ENCODE measurements at regions not wholly inside any gene's neighbourhood (a gene's known extent, or its start where the extent isn't known, plus 50 kb on each side); places are given as distances from the start of the nearest gene placed in this dataset.
A peak's percentile ranks its signal among the peaks of the same experiment; 100 is the strongest.

DNA sequence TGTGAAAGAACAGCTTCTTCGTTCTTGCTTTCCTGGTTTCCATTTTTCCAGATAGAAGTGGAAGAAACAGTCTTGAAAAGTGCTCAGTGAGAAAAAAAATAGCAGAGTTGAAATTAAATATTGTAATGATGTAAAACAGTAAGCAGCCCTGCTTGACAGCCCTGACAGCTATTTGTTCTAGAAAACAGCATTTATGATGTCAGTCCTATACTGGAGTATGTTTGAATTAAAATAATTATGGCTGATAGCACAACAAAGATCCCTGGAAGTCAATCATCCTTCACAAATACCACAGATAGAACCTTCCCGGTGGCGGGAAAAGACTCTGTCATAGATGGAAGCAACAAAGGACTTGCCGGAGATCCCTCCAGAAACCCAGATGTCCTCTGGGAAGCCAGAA, 298.0 kb upstream of the TNRC6C start:
- no peak for DNase-seq (ENCODE audit: low read depth in 2 of 2, low spot score in 1 of 2)

DNA sequence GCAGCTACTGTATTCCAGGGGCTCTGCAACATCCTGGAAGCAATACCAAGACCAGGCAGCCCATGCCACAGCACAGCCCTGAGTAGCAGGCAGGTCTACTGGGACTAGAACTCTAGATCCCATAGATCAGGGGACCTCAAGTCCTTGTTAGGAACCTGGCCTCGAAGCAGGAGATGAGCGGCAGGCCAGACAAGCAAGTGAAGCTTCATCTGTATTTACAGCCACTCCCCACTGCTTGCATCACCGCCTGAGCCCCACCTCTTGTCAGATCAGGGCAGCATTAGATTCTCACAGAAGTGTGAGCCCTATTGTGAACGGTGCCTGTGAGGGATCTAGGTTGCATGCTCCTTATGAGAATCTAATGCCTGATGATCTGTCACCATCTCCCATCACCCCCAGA, 295.7 kb upstream of the TNRC6C start:
- no peak for DNase-seq (ENCODE audit: low read depth in 2 of 2, low spot score in 1 of 2)

DNA sequence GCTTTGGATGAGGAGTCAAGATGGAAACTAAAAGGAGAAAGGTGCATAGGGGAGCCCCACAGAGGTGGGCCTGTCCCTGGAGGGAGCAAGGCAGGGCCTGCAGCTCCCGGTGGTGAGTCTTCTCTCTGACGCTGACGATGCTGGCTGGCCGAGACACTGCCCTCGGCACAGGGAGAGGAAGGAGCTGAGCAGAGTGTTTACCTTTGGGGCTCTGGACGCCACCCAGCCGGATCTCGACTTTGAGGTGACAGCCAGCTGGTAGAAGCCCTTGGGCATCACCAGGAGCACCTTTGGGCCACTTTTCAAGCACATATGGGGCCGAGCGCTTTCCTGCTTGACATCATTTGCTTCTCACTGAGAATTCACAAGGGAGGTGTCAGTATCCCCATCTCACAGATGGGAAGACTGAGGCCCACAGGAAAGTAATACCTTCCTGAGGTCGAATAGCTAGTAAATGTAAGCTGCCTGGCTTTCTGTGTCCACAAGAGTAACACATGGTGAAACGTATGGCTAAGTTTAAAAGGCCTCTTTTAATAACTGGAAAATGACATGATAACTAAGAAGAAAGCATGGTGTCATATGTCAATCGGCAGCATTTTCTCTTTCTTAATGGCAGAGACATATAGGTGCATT, 294.3 kb upstream of the TNRC6C start:
- DNase-seq (ENCODE audit: low read depth in 2 of 2, low spot score in 1 of 2) = no peak

DNA sequence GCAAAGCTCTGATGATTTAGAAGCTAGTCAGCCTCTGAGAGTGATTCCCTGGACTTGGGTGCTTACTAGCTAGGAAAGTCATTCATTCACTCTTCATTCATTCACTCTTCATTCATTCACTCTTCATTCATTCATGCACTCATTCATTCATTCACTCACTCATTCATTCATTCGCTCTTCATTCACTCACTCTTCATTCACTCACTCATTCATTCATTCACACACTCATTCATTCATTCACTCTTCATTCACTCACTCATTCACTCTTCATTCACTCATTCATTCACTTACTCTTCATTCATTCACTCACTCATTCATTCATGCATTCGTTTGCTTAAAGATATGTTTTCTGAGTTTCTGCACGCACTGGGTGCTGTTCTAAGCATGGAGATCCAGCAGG, 292.7 kb upstream of the TNRC6C start:
- DNase-seq (ENCODE audit: low read depth in 2 of 2, low spot score in 1 of 2) = no peak

DNA sequence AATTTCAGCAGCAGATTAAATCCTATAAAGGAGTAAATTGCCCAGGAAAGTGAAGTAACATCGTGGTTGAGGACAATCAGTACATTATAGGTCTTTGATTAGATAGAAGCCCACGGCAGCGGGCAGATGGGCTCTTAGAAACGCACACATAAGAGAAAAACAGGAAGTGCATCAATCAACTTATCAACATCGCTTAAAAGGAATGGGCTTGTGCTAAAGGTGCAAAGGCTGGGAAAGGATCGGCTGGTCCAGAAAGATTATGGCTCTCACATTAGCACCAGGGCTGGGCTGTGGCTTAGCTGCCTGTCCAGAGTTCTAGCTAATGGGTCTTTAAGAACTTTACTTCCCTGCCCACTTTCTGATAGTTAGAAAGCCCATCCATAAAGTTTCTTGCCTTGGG, 292.0 kb upstream of the TNRC6C start:
- DNase-seq (ENCODE audit: low read depth in 2 of 2, low spot score in 1 of 2) = no peak

DNA sequence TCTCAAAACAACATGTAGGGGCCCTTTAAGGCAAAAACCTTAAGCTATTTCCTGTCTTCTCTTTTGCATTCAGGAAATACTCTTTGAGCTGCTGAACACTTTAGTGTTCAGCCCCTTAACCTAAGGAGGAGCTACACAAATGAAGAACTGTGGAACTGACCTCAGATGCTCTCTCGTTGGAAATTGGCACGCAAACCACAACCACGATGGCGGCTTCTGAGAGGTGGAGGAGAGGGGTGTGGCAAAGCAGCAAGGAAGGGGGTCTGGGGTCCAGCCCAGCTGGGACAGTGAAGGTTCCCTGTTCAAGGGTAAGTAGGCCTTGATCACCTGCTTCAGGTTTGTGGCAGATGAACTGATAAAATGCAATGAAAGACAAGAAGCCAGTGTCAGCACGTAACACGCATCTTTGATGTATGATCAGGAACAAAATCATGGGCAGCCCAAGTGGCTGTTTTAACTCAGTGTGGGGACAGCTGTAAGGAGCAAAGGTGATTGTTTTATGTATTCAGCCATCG, 291.6 kb upstream of the TNRC6C start:
- DNase-seq (ENCODE audit: low read depth in 2 of 2, low spot score in 1 of 2) = peak in 1 of 2 donors; percentile 7

DNA sequence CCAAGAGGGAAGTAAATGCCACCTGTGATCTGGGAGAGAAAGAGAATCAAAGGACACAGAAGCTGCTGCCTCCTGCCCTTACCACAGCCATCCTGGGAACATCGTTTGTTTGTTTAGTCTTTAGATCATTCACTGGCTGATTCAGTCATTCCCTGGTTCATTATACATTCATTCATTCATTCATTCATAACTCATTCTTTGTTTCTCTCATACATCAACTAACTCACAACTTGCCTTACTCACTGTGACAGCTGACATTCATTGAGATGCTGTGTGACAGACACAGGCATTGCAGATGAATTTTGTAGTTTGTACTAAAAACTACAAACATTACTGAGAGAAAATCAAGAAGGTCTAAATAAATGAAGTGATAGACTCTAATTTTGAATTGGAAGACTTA, 291.0 kb upstream of the TNRC6C start:
- no peak for DNase-seq (ENCODE audit: low read depth in 2 of 2, low spot score in 1 of 2)

DNA sequence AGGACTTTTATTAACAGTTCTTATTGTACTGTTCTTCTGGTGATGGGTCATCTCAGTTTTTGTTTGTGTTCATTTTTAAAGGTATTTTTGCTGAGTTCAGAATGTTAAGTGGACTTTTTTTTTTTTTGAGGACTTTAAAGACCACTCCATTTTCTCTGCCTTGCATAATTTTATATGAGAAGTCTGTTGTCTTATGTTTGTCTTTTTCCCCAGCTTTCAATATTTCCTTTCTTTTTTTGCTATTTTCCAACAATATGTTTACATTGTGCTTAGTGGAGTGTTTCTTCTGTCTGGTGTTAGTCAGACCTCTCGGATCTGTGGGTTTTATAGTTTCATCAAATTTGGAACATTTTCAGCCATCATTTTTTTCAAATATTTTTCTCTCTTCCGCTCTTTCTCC, 290.0 kb upstream of the TNRC6C start:
- no peak for DNase-seq (ENCODE audit: low read depth in 2 of 2, low spot score in 1 of 2)

DNA sequence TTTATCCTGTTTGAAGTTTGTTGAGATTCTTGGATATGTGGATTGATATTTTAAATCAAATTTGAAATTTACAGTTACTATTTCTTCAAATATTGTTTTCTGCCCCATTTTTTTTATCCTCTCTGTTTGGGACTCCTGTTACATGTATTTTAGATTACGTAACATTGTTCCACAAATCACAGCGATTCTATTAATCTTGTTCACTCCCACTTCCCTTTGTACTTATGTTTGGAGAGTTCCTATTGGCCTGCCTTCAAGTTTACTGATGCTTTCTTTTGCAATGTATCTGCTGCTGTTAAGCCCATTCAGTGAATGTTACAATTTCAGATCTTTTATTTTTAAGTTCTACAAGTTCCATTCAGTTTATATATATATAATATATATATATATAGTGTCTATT, 288.3 kb upstream of the TNRC6C start:
- no peak for DNase-seq (ENCODE audit: low read depth in 2 of 2, low spot score in 1 of 2)

DNA sequence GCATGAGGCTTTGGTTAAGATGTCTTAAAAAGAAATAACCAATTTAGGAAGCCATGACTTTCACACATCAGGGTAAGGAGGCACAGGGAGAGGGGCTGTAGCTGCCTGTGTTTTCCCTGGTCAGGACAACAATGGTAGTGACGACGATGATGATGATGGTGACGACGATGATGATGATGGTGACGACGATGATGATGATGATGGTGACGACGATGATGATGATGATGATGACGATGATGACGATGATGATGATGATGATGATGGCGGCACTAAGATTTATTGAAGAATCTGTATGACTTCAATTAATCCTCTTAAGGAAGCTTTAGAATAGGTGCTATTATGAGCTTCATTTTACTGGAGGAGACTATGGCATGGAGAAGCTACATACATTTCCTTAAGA, 284.1 kb upstream of the TNRC6C start:
- no peak for DNase-seq (ENCODE audit: low read depth in 2 of 2, low spot score in 1 of 2)

DNA sequence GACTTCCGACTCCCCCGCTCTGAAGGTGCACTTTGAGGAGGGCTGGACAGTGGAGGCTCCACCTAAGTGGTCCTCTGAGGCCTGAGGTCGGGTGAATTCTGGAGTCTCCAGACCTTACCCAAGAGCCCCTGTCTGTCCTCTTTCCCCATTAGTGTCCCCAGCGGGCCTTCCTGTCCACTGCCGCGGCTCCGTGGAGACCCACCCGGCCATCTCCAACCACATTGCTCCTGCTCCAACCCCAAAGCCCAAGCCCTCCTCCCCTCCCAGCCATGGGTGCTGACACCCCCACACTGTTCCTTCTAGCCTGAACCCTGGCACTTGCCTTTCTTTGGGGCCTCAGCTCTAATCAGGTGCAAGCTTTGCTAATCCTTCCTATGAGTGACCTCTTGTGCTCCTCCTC, 283.1 kb upstream of the TNRC6C start:
- no peak for DNase-seq (ENCODE audit: low read depth in 2 of 2, low spot score in 1 of 2)

DNA sequence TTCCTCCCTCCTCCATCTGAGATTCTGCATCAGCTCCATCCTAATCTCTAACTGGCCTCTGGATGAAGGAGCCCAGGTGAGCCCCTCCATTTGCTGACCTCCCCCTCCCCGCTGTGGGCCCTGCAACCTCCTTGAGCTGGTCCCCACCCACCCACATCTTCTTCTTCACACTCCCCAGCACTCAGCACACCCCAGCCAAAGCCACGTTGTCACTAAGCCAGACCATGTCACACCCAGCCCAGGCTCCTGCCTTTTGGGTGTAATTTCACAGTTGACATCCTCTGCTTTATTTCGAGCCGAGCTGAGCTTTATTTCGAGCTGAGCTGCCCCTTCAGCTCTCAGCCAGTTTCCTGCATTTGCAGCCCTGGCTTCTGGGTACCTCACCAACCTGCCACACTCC, 282.7 kb upstream of the TNRC6C start:
- no peak for DNase-seq (ENCODE audit: low read depth in 2 of 2, low spot score in 1 of 2)

DNA sequence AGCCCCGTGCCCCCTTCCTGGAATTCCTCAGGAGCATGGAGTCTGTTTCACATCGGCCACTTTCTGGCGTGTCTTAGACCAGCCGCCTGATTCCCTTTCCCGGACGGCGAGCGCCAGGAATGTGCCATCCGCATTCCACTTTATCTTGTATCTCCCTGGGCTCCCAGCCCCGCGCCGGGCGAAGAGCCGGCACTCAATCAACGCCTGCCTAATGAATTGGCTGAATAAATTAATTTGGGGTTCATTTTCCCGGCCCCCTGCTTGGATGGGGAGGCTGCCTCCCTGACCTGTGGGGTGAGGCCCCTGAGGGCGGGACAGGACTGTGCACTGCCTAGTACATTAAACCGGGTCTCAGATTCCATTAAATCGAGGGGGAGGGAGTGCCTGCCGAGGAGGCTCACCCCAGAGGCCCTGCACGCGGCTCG, 282.3 kb upstream of the TNRC6C start:
- no peak for DNase-seq (ENCODE audit: low read depth in 2 of 2, low spot score in 1 of 2)

DNA sequence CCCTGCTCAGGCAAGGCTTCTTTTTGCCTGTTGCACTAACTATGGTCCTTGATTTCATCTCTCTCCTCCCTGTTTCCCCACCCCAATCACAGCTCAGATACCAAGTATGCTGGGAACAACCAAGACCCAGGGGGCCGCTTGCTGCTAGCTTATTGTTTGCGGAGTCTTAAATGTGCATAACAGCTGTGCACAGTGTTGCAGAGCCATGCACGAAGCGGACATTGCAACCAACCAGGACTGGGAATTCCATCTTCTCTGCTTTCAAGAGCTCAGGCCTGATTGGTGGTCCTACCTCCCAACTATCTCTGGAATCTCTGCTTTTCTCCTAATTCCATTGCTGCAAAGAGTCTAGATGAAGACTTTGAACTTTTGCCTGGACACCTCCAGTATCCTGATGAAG, 281.3 kb upstream of the TNRC6C start:
- no peak for DNase-seq (ENCODE audit: low read depth in 2 of 2, low spot score in 1 of 2)

DNA sequence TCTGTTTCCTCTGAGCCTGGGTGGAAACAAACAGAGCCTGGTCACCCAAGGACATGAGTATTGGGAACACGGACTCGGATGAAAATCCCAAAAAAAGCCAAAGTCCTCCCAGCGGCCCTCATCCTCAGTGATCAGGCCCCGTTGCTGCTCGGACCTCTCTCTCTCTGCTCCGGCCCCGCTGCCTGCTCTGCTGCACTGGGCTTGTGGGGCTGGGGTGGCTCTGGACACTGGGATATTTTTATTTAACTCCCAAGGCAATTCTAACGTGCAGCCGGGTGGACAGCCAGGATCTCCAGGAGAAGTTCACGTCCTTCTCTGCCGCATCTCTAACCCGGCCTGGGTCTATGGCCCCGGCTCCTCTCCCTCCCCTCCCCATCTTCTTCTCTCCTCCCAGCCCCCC, 280.9 kb upstream of the TNRC6C start:
- DNase-seq (ENCODE audit: low read depth in 2 of 2, low spot score in 1 of 2) = no peak

DNA sequence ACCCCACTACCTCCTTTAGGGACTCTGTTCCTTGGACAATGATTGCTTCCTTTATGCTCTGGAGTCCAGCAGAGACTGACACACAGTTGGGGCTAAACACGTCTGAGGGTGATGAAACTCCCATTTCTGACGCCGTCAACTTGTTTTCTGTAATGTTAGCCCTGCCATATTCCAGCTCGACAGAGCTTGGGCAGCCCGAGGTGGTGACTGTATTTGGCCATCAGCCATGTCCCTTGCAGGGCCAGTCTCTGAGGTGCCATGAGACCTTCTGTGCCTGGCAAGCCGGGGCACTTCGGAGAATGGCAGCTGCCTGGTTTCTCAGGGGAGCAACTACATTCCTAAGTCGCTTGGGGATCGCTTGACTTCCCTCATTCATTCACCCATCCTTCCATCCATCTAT, 278.9 kb upstream of the TNRC6C start:
- DNase-seq (ENCODE audit: low read depth in 2 of 2, low spot score in 1 of 2) = no peak

DNA sequence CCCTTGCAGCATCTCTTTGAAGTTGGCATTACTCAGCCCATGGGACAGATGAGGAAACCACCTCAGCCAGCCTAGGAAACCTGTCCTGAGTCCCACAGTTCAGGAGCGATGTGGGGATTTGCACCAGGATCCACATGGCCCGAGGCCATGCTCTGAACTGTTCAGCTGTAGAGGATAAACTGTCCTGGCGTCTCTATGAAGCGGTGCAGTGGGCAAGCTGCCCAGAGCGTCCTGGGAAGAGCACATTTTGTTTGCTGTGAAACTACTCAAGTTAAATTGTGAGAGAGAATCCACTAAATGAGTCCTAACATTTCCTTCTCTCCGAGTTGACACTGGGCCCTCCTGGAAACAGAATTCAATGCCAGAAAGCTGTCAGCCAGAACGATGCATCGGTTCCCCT, 276.6 kb upstream of the TNRC6C start:
- no peak for DNase-seq (ENCODE audit: low read depth in 2 of 2, low spot score in 1 of 2)

DNA sequence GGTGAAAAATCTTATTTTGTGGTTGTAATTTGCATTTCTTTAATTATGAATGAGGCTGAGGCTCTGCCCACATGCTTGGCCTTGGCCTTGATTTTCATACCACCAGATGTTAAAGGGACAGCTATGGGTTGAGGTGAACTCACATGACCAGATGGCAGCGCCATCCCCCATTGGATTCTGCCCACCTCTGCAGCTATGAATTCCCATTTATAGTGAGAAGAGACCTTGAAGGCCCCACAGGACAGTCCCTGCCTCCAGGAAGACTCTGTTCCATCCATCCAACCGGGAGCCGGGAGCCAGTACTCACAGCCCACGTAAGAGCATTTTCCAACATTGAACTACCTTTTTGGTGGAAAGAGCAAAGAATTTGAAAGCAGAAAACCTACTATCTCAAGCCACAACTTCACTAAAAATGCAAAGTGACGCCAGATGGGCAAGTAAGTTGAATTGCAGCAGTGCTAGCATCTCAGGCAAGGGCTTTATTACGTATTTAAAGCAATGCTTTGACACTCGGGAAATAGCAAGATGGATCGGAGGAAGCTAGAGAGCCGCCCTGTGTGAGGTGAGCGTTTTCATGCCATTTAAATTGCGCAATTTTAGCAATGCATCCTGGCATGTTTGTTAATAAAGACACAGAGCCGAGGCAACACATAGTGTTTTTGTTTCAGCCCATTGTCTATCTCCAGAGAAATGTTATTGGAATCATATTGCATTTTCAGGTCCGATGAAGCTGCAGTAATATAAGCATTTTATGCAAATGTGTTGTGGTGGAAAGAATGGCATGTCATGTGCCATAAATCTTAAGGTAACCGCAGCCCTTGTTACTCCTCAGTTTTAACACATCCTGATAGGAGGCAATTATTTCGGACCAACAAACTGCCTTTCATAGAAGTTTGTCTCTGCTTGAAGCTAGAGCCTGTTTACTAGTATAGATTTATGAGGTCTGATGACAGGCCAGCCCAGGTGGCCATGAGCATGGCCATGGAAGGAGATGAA, 273.4 kb upstream of the TNRC6C start:
- DNase-seq (ENCODE audit: low read depth in 2 of 2, low spot score in 1 of 2) = no peak

DNA sequence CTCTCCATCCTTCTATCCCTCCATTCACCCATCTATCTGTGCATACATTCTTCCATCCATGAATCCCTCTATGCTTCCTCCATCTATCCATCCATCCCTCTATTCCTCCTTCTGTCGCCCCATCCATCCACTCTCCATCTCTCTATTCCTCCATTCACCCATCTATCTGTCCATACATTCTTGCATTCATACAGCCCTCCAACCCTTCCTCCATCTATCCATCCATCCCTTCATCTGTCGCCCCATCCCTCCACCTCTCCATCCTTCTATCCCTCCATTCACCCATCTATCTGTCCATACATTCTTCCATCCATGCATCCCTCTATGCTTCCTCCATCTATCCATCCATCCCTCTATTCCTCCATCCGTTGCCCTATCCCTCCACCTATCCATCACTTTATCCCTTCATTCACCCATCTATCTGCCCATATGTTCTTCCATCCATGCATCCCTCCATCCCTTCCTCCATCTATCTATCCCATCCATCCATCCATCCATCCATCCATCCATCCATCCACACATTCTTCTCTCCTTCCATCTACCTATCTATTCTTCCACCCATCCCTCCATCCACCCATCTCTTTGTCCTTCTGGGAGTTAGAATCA, 272.5 kb upstream of the TNRC6C start:
- no peak for DNase-seq (ENCODE audit: low read depth in 2 of 2, low spot score in 1 of 2)

DNA sequence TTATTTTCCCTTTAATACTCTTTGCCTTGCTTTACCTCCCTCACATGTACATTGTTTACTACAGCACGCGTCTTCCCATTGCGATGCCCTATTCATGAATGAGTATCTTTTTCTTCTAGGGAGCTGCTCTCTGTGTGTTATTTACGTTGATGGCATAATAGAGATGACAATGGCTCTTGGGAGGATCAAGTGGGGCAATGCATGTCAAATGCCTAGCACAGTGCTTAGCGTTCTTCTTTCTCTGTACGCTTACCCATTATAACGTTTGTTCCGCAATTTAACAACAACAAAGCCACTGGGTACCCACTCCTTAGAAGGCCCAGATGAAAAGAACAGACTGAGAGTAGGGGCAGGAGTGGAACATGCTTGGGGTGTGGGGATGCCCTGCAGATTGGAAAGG, 271.6 kb upstream of the TNRC6C start:
- DNase-seq (ENCODE audit: low read depth in 2 of 2, low spot score in 1 of 2) = no peak

DNA sequence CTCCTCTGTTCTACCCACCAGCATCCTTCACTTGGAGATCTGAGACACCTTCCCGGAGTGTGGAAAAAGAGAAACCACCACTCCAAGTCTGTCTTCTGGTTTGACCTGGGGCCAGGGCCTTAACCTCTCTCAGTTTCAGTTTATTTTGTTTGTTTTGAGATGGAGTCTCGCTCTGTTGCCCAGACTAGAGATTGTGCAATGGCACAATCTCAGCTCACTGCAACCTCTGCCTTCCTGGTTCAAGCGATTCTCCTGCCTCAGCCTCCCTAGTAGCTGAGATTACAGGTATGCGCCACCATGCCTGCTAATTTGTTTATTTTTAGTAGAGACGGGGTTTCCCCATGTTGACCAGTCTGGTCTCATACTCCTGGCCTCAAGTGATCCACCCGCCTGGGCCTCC, 271.1 kb upstream of the TNRC6C start:
- no peak for DNase-seq (ENCODE audit: low read depth in 2 of 2, low spot score in 1 of 2)

DNA sequence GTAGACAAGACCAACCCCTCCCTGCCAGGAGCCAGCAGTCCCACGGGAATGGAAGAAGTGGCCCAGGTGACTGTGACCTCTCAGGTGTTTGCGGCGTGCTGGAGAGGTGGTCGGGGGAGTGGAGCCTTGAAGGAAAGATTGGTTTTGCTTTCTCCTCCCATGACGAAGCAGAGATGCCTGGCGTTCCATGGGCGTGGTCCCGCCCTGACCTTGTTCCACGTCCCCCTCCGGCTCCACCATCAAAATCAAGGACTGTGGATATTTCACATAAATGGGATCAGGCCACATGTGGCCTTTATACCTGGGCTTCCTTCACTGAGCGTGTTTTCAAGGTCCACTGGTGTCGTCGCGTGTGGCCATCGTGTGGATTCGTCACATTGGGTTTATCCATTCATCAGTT, 270.6 kb upstream of the TNRC6C start:
- DNase-seq (ENCODE audit: low read depth in 2 of 2, low spot score in 1 of 2) = no peak
